Inferior parietal cortex (tissue), 1 donor: ENCODE measurements at regions not wholly inside any gene's neighbourhood (a gene's known extent, or its start where the extent isn't known, plus 50 kb on each side); places are given as distances from the start of the nearest gene placed in this dataset.
"Not testable (repeated sequence)": the region's sequence is repeated elsewhere in the genome, so short reads cannot be mapped to it uniquely, and the experiment has no call there.

Experiments used
- DNase-seq: peaks from one replicate; pipeline ENCODE4 v3.0.0-alpha.2; 2016; ENCODE audit errors: extremely low spot score

DNA sequence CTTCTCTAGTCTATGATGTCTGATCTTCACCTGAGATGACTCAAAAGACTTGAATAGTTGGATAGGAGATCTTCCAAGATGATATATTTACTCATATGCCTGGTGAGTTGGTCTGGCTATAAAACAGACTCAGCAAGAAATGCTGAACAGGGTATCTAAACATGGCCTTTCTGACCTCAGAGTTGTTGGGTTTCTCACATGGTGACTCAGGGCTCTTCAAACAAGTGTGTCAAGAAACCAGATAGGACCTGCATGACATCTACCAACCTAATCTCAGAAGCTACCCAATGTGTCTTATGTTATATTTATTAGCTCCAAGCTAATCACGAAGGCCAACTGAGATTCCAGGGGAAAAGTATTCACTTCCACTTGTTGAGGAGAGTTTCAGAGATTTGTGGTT lies 1477.3 kb downstream of the CDH8 start:
- DNase-seq = no peak

- no peak for DNase-seq
Measured at GRCh38 chr16:60553090-60553757, 1483.0 kb downstream of the CDH8 start.

DNA sequence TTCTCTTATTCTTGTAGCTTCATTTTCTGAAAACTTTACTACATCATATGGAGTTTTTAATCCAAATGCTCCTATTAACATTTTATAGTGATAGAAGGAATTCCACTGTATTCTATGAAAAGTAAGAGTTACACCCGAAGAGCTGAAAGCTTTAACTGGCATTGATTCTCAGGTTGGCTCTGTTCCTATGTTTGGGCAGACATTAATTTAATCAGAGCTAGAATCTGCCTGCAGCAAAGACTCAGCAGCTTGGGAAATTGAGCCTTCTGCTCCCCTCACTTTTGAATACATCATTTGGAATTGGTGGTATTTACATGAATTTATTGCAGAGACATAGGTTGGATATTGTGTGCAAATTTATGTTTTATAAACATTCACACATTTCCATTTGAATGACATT lies 1494.7 kb downstream of the CDH8 start:
- DNase-seq = no peak

- DNase-seq = no peak
Measured at GRCh38 chr16:60510941-60511340, 1525.3 kb downstream of the CDH8 start.

- no peak for DNase-seq
Measured at GRCh38 chr16:60510208-60510607, 1526.0 kb downstream of the CDH8 start.

DNA sequence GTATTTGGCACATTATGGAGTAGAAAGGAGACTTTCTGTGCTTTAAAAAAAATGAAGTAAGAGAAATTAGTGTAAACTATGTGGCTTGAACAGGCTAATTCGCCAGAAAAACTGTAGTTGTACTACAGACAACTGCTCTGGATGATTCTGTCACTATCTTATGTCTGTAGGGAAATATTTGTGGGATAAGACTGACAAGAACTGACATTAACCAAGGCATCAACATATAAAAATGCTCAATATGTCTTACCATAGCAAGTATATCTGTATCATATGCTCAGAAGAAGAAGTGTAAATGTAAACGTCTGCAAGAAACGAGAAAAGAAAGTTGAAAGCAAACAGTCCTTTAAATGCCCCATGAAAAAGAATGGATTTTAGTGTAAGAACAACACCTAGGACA lies 1545.0 kb downstream of the CDH8 start:
- DNase-seq = no peak

- DNase-seq = peak; percentile 48
Measured at GRCh38 chr16:60485872-60486489, 1550.3 kb downstream of the CDH8 start.

DNA sequence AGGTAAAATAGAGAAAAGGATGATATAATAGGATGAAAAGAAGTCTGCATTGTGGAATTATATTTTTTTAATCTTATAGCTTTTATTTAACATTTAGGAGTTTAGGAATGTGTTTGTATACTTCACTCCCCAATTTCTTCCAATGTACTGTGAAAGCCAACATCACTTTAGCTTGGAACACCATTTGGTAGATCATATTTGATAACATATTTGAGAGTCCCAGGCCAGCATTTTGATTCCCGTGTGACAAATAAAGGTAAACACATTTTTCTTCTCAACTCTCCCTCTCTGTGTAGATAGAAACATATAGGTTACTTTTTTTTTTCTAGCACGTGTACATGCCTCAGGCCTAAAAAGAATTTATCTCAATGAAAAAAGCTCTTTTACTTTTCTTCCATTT lies 1551.3 kb downstream of the CDH8 start:
- no peak for DNase-seq

DNA sequence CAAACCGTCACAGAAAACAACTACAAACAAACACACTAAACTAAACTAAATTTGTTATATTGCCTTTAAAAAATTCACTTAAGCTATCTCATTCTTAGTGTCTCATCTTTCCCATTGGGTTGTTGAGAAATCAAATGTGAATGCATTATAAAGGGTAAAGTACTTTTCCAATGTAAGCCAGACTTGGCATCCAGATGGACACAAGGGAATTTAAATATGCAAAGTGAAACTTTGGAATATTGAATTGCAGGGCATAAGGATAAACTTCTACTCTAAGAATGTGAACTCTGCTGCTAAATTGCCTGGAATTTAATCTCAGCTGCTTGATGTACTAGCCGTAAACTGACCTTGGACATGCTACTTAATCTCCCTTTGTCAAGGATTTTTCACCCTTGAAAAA lies 1554.6 kb downstream of the CDH8 start:
- DNase-seq = no peak

GRCh38 chr16:60478810-60479209 lies 1557.4 kb downstream of the CDH8 start:
- DNase-seq = no peak

DNA sequence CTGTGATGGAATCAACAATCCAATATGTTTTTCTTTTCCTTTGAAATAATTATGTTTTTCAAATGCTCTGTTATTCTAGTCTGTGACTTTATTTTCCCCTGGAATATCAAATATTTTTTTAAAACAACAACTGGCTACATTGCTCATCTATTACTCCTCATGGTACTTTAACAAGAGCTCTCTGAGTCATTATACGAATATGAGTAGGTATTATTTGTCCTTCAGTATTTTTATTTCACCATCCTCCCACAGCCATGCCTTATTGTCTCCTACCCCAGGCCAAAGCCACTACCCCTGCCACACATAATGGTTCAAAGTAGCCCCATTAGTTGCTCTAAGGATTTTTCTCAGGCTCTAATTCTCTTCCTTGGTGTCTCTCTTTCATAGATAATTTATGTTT lies 1572.3 kb downstream of the CDH8 start:
- no peak for DNase-seq

GRCh38 chr16:60459463-60459862 lies 1576.8 kb downstream of the CDH8 start:
- no peak for DNase-seq

GRCh38 chr16:60458255-60458654 lies 1578.0 kb downstream of the CDH8 start:
- no peak for DNase-seq

DNA sequence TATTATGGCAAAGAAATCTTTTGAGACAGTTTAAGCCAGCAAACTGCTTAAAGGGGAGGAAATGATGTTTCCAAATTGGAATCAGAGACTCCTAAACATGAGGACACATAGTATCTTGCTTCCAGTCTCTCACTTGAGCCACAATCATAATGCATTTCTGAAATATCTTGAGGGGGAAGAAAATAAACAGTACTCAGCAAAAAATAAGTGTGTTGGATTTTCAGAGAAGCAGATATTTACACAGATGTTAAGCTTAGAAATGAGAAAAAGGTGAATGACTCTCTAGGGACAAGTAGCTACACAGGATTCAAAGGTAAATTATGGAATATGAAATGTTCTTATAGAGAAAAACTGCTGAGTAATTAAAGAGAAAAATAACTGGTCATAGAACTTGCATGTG lies 1583.6 kb downstream of the CDH8 start:
- DNase-seq = no peak

DNA sequence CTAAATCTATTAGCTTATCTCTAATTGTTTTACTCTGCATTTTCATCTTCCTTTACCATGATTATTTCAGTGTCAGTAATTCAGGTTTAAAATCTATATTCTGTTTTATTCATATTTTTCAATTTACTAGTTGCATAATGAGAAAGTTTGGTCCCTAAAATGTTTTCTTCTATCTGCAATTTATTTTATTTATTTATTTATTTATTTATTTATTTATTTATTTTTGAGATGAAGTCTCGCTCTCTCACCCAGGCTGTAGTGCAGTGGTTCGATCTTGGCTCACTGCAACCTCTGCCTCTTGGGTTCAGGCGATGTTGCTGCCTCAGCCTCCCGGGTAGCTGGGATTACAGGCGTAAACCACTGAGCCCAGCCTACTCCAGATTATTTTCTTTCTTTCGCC lies 1597.3 kb downstream of the CDH8 start:
- DNase-seq = no peak

- DNase-seq = no peak
Measured at GRCh38 chr16:60432472-60432871, 1603.8 kb downstream of the CDH8 start.

DNA sequence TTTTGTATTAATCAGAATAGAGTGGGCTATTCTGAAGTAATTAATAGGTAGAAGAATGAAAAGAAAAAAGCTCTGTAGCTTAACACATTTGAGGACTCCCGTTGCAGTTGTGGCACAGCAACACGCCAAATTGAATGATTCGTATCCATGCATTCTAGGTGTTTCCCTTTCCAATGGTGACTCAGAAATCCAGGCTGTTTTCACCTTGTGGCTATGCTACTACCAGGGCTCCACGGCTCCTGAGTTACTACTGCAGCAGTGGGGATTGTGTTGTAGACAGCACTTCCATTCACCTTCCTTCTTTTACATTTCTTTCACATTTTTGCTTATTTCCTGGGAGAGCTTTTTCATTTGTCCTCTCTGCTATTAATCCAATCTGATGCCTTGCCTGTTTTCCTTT lies 1616.4 kb downstream of the CDH8 start:
- DNase-seq = no peak

GRCh38 chr16:60414613-60415012 lies 1621.6 kb downstream of the CDH8 start:
- DNase-seq = no peak

- DNase-seq = no peak
Measured at GRCh38 chr16:60413969-60414368, 1622.3 kb downstream of the CDH8 start.

DNA sequence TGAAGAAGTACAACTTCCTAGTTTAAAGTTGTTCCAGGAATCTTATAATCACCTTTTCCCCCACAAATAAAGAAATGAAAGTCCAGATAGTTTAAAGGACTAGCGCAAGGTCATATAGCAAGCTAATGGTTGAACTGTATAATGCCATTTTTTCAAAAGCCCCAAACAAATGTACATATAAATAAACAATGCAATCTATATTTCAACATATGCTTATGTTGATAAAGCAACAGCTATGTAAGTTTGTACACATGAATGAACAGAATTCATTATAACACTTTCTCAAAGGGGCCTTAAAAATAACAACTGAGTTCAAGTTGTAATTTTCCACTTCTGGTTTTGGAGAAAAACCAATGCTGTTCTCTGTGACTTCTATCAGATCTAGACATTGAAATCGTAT lies 1628.6 kb downstream of the CDH8 start:
- no peak for DNase-seq

DNA sequence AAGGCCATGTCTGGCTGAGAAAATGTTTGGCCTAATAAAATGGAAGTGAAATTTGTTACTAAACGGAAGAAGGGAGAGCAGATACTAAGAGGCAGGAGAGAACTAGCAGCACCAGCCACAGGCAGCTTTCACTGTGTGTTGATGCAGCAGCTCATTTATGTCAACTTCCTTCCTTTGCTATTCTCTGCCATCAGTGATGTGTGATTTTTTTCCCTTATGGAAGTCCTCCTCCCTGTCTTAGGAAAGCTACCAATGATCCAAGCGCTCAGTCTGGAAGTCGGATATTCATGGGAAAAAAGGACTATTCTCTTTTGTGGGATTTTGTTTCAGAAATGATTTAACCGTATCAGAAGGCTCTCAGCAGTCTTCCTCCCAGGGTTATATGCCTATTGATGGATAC lies 1629.2 kb downstream of the CDH8 start:
- DNase-seq = no peak

DNA sequence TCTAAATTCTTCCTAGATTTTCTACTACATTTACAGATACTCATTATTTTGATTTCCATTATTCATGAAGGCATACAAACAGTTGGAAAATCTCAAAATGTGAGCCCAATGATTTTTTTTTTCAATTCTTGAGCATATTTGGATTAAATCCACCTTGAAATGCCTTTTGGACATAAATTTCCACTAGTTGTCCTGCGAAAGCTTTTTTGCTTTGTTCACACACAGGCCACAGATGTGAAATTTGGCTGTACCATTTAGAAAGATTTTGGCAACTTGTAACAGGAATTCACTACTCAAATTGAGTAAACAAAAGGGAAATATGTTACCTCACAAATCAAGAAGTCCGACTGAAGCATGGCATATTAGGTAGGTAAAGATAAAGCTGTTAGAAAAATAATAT lies 1631.0 kb downstream of the CDH8 start:
- no peak for DNase-seq

GRCh38 chr16:60404401-60404800 lies 1631.8 kb downstream of the CDH8 start:
- DNase-seq = no peak

DNA sequence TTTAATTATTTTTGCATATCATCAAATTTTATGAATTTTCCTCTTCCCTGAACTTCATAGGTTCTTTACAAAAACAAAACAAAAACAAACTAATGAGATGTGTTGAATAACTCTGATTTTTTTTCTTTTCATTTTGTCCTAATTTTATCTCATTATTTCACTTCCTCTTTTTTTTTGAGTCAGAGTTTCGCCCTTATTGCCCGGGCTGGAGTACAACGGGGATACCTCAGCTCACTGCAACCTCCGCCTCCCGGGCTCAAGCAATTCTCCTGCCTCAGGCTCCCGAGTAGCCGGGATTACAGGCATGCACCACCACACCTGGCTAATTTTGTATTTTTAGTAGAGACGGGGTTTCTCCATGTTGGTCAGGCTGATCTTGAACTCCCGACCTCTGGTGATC lies 1633.3 kb downstream of the CDH8 start:
- not testable (repeated sequence) for DNase-seq
